CD4-positive, alpha-beta T cell (primary cell): ENCODE measurements at regions not wholly inside any gene's neighbourhood (a gene's known extent, or its start where the extent isn't known, plus 50 kb on each side); places are given as distances from the start of the nearest gene placed in this dataset.

ENCODE experiments used
- ATAC-seq: fragments of 200-7000 bp; cut with Tn5 transposase; one replicate; pipeline ENCODE4 v1.10.0; 2022; ENCODE audit warnings: mild to moderate bottlenecking; ENCODE audit not compliant: poor library complexity
- CTCF ChIA-PET: fragments of 350-600 bp; sonication (Branson Sonifier 250); formaldehyde crosslinking; loops from one replicate; lab custom pipeline; 2021; ENCODE audit warnings: antibody characterized with exemption, inconsistent platforms; lab: Charles Lee
- POLR2A ChIA-PET: fragments of 350-600 bp; sonication (Branson Sonifier 250); formaldehyde crosslinking; loops from one replicate; lab custom pipeline; 2021; ENCODE audit warnings: antibody characterized with exemption, inconsistent platforms; lab: Charles Lee
- DNase-seq, 14 experiments: peaks; one replicate each; pipeline ENCODE4 v3.0.0-alpha.2; 2013 to 2020; ENCODE audit warnings: mixed read lengths in 2 of 14
- H3K27ac ChIP-seq, 2 donors: one replicate each; pipeline versions ENCODE4 v1.5.1 to v1.7.0; 2013; ENCODE audit warnings: low read length in 2 of 2, low read depth in 1 of 2, mild to moderate bottlenecking in 1 of 2
- H3K27me3 ChIP-seq, 2 experiments: 1 replicate in 1 of 2; 2 replicates in 1 of 2; pipeline versions ENCODE4 v1.6.1 to v1.7.0; 2013; ENCODE audit warnings: low read length in 2 of 2, control low read depth in 1 of 2, mild to moderate bottlenecking in 1 of 2, moderate library complexity in 1 of 2; ENCODE audit not compliant: insufficient read depth in 2 of 2, control insufficient read depth in 1 of 2
- H3K36me3 ChIP-seq: one replicate; pipeline ENCODE4 v1.6.1; 2013; ENCODE audit warnings: low read length, control low read depth; ENCODE audit not compliant: insufficient read depth
- H3K4me1 ChIP-seq: one replicate; pipeline ENCODE4 v1.6.1; 2013; ENCODE audit warnings: low read length, control low read depth; ENCODE audit not compliant: insufficient read depth
- H3K4me3 ChIP-seq: one replicate; pipeline ENCODE4 v1.5.1; 2013; ENCODE audit warnings: mild to moderate bottlenecking, low read length, moderate library complexity
- H3K9me3 ChIP-seq, 2 experiments: 1 replicate in 1 of 2; 2 replicates in 1 of 2; pipeline versions ENCODE4 v1.6.1 to v1.7.0; 2013; ENCODE audit warnings: low read length in 2 of 2, mild to moderate bottlenecking in 2 of 2, control low read depth in 1 of 2, moderate library complexity in 1 of 2; ENCODE audit not compliant: control insufficient read depth in 1 of 2, insufficient read depth in 1 of 2
- H3K27ac Mint-ChIP-seq: one replicate; pipeline ENCODE4 v1.8.0; 2020; ENCODE audit warnings: mixed read lengths
- H3K27me3 Mint-ChIP-seq: one replicate; pipeline ENCODE4 v1.8.0; 2021; ENCODE audit warnings: mixed read lengths
- H3K36me3 Mint-ChIP-seq: one replicate; pipeline ENCODE4 v1.8.0; 2021; ENCODE audit warnings: low read depth, mixed read lengths
- H3K4me1 Mint-ChIP-seq: one replicate; pipeline ENCODE4 v1.8.0; 2021; ENCODE audit warnings: low read depth, mixed read lengths
- H3K4me3 Mint-ChIP-seq: one replicate; pipeline ENCODE4 v1.8.0; 2020; ENCODE audit warnings: mild to moderate bottlenecking, mixed read lengths
- H3K9me3 Mint-ChIP-seq: one replicate; pipeline ENCODE4 v1.8.0; 2020; ENCODE audit warnings: mixed read lengths
- intact Hi-C, 2 experiments: fragments of 100-400 bp; cut with DNase I in 1 of 2; cut with micrococcal nuclease in 1 of 2; formaldehyde crosslinking; loops; one replicate each; pipeline versions ENCODE4 v1.15.1 to v1.9.0; 2023 to 2025; cut with DNase I, micrococcal nuclease
- TF ChIP-seq, protein P1 (sequence below): fragments of 200-600 bp; IDR thresholded peaks from one replicate; pipeline ENCODE4 v1.8.0; 2022; ENCODE audit warnings: antibody characterized with exemption, mild to moderate bottlenecking

DNA sequence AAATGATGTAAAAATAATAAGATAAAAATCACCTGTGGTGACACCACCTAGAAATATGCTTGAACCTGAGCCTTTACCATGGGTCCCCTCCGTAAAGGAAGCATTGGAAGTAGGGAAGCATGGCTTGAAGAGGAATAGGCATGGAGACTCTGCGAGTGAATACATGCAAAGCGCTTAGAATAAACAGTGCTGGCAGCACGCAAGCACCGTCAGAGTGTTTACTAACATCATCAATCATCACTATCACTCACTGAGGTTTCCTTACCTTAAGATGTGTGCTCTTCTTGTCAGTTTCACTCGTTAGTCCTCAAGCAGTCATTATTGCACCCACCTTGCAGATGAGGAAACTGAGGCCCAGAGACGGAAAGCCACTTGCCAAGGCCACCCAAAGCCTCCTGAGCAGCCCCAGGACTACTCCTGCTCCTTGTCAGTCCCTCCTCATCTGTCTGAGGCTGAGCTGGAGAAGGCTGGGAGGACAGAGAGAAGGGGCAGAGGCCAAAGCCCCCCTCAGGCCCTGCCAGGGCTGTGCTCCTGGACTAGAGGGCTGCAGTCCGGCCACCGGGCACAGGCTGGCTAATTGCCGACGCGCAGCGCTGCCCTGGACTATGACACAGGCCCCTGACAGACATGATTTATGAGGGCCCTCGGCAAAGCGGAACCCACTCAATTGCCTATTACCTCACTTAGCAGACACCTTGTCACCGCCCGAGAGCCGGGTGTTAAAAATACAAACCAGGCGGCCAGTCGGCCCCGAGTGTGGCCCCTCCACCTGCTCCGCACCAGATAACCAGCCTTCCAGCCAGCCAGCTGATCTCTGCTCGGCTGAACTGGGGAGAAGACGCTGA, 168.9 kb downstream of the MN1 start:
- no peaks in the 10 kb centered on the region for H3K36me3 ChIP-seq
- H3K27ac ChIP-seq, result no peak overlapping the region
- no peaks in the 10 kb centered on the region for H3K4me1 ChIP-seq
- ATAC-seq (no peak), DNase-seq (no peak)
- TF ChIP-seq, protein P1, sequence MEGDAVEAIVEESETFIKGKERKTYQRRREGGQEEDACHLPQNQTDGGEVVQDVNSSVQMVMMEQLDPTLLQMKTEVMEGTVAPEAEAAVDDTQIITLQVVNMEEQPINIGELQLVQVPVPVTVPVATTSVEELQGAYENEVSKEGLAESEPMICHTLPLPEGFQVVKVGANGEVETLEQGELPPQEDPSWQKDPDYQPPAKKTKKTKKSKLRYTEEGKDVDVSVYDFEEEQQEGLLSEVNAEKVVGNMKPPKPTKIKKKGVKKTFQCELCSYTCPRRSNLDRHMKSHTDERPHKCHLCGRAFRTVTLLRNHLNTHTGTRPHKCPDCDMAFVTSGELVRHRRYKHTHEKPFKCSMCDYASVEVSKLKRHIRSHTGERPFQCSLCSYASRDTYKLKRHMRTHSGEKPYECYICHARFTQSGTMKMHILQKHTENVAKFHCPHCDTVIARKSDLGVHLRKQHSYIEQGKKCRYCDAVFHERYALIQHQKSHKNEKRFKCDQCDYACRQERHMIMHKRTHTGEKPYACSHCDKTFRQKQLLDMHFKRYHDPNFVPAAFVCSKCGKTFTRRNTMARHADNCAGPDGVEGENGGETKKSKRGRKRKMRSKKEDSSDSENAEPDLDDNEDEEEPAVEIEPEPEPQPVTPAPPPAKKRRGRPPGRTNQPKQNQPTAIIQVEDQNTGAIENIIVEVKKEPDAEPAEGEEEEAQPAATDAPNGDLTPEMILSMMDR, result no peak
- H3K36me3 Mint-ChIP-seq, result no peaks in the 10 kb centered on the region
- H3K4me3 ChIP-seq, result no peak overlapping the region
- intact Hi-C loops, result no loop called here
- H3K4me1 Mint-ChIP-seq, result no peaks in the 10 kb centered on the region
- no peaks in the 10 kb centered on the region for H3K9me3 Mint-ChIP-seq
- ChIA-PET POLR2A (no interaction called here), CTCF (no interaction called here)
- peaks cover 20% of the 10 kb centered on the region for H3K27me3 Mint-ChIP-seq
- no peak overlapping the region for H3K27ac Mint-ChIP-seq
- H3K27me3 ChIP-seq, result peaks cover 0 to 3% of the 10 kb centered on the region in 2 experiments
- peaks cover 0 to 7% of the 10 kb centered on the region in 2 experiments for H3K9me3 ChIP-seq
- no peak overlapping the region for H3K4me3 Mint-ChIP-seq

DNA sequence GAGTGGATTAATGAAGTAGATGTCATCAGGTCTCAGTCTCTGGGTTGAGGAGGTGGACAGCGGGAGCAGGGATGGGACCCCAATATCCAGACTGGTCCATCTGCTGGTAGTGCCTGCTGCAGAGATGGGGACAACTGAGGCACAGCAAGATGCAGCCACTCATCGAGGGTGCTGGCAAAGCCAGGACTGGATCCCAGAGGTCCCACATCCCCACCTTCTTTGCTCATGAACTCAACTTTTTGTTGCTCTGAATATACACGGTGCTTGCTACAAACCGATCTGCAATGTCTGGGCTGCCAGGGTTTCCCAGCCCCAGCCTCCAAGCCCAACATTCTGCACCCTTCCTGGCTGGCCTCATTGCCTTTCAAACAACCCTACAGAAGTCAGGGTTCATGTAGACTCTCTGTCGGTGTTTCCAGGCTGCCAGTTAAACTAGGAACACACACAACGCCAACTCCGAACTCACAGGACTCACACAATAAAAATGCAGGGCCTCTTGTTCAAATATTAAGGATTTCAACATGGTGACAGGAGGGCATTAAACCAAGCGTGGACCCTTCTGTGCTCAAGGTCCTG, 168.2 kb downstream of the MN1 start:
- Histone ChIP-seq H3K9me3 (peaks cover 0 to 7% of the 10 kb centered on the region in 2 experiments), H3K36me3 (no peaks in the 10 kb centered on the region), H3K4me3 (no peak overlapping the region), H3K27ac (no peak overlapping the region), H3K4me1 (no peaks in the 10 kb centered on the region), H3K27me3 (peaks cover 0 to 3% of the 10 kb centered on the region in 2 experiments)
- no peak for ATAC-seq
- Mint-ChIP-seq H3K4me1 (no peaks in the 10 kb centered on the region), H3K4me3 (no peak overlapping the region), H3K9me3 (no peaks in the 10 kb centered on the region), H3K27me3 (peaks cover 20% of the 10 kb centered on the region), H3K27ac (no peak overlapping the region), H3K36me3 (no peaks in the 10 kb centered on the region)
- CTCF ChIA-PET, result no interaction called here
- TF ChIP-seq, protein P1, result no peak
- POLR2A ChIA-PET, result no interaction called here
- intact Hi-C loops, result no loop called here
- no peak for DNase-seq

DNA sequence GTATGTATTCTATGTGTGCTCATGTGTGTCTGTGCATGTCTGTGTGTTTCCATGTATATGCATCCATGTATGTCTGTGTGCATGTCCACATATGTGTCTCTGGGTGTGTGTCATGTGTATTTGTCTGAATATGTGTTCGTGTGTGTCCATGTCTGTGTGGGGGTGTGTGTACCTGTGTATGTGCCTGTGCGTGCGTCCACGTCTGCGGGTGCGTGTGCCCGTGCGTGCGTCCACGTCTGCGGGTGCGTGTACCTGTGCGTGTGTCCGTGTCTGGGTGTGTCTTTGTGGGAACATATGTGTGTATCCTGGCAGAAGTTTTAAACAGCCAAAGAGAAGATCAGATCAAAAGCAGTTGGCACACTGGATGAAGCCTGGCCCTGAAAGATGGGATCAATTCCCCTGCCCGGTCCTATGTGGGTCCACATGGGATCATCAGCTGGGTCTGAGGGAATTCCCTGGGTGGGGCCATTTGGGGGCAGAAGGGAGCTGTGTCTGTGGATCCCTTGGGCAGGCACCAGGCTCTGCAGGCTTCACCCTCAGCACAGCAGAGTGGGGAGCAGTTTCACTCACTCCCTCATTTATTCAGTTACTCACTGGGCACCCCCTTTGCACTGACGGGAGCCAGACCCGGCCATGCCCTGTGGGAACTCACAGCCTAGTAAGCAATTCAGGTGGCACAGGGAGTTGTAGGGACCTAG, 167.4 kb downstream of the MN1 start:
- H3K27ac Mint-ChIP-seq, result no peak overlapping the region
- POLR2A ChIA-PET, result no interaction called here
- no peak for ATAC-seq

More for the DNA sequence above, 167.4 kb downstream of the MN1 start:
- peaks cover 0 to 3% of the 10 kb centered on the region in 2 experiments for H3K27me3 ChIP-seq
- CTCF ChIA-PET, result no interaction called here
- Mint-ChIP-seq H3K27me3 (peaks cover 20% of the 10 kb centered on the region), H3K4me1 (no peaks in the 10 kb centered on the region), H3K4me3 (no peak overlapping the region), H3K36me3 (no peaks in the 10 kb centered on the region), H3K9me3 (no peaks in the 10 kb centered on the region)
- peaks cover 0 to 8% of the 10 kb centered on the region in 2 experiments for H3K9me3 ChIP-seq
- no peaks in the 10 kb centered on the region for H3K36me3 ChIP-seq
- no peaks in the 10 kb centered on the region for H3K4me1 ChIP-seq
- H3K4me3 ChIP-seq, result no peak overlapping the region
- intact Hi-C loops, result no loop called here
- H3K27ac ChIP-seq, result no peak overlapping the region
- DNase-seq, result no peak
- TF ChIP-seq, protein P1, result no peak
